ENCODE measurements at regions not wholly inside any gene's neighbourhood (a gene's known extent, or its start where the extent isn't known, plus 50 kb on each side); places are given as distances from the start of the nearest gene placed in this dataset.
"Not testable (repeated sequence)": the region's sequence is repeated elsewhere in the genome, so short reads cannot be mapped to it uniquely, and the experiment has no call there.

- H3K9me3 ChIP-seq (ENCODE audit: control insufficient read depth, insufficient read depth, low read depth, low read length): no peaks in the 10 kb centered on the region
- H3K4me1 ChIP-seq (ENCODE audit: control insufficient read depth, insufficient read depth, low read length): no peaks in the 10 kb centered on the region
- BruUV-seq (replicated peaks): no TSS peak
- no peak overlapping the region for H3K4me3 ChIP-seq (ENCODE audit: low read depth in 2 of 2, low read length in 2 of 2)
- no peaks in the 10 kb centered on the region for H3K27me3 ChIP-seq (ENCODE audit: control insufficient read depth, insufficient read depth, low read length)
- no peak for DNase-seq (ENCODE audit: low read depth, low spot score)
- TF ChIP-seq TCF7L2 (IDR thresholded peaks at IDR 0.05; ENCODE audit: low read depth, low read length) (no peak), POLR2AphosphoS5 (IDR thresholded peaks at IDR 0.05; ENCODE audit: low read depth, low read length) (no peak), SIN3A (IDR thresholded peaks at IDR 0.05; ENCODE audit: borderline replicate concordance, insufficient read depth, low read depth, low read length) (no peak)
- TF ChIP-seq, protein P1, sequence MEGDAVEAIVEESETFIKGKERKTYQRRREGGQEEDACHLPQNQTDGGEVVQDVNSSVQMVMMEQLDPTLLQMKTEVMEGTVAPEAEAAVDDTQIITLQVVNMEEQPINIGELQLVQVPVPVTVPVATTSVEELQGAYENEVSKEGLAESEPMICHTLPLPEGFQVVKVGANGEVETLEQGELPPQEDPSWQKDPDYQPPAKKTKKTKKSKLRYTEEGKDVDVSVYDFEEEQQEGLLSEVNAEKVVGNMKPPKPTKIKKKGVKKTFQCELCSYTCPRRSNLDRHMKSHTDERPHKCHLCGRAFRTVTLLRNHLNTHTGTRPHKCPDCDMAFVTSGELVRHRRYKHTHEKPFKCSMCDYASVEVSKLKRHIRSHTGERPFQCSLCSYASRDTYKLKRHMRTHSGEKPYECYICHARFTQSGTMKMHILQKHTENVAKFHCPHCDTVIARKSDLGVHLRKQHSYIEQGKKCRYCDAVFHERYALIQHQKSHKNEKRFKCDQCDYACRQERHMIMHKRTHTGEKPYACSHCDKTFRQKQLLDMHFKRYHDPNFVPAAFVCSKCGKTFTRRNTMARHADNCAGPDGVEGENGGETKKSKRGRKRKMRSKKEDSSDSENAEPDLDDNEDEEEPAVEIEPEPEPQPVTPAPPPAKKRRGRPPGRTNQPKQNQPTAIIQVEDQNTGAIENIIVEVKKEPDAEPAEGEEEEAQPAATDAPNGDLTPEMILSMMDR (IDR thresholded peaks at IDR 0.05): no peak
- TF ChIP-seq, protein P2, sequence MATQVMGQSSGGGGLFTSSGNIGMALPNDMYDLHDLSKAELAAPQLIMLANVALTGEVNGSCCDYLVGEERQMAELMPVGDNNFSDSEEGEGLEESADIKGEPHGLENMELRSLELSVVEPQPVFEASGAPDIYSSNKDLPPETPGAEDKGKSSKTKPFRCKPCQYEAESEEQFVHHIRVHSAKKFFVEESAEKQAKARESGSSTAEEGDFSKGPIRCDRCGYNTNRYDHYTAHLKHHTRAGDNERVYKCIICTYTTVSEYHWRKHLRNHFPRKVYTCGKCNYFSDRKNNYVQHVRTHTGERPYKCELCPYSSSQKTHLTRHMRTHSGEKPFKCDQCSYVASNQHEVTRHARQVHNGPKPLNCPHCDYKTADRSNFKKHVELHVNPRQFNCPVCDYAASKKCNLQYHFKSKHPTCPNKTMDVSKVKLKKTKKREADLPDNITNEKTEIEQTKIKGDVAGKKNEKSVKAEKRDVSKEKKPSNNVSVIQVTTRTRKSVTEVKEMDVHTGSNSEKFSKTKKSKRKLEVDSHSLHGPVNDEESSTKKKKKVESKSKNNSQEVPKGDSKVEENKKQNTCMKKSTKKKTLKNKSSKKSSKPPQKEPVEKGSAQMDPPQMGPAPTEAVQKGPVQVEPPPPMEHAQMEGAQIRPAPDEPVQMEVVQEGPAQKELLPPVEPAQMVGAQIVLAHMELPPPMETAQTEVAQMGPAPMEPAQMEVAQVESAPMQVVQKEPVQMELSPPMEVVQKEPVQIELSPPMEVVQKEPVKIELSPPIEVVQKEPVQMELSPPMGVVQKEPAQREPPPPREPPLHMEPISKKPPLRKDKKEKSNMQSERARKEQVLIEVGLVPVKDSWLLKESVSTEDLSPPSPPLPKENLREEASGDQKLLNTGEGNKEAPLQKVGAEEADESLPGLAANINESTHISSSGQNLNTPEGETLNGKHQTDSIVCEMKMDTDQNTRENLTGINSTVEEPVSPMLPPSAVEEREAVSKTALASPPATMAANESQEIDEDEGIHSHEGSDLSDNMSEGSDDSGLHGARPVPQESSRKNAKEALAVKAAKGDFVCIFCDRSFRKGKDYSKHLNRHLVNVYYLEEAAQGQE (IDR thresholded peaks at IDR 0.05; ENCODE audit: insufficient read depth in 1 of 2, low read depth in 2 of 2, low read length in 1 of 2): no peak
- POLR2A ChIA-PET: no interaction called here
- H3K27ac ChIP-seq (ENCODE audit: low read length): no peak overlapping the region
- intact Hi-C loops (cut with micrococcal nuclease; ENCODE audit: unreplicated experiment): no loop called here
- no peaks in the 10 kb centered on the region for H3K36me3 ChIP-seq (ENCODE audit: control insufficient read depth, insufficient read depth, low read length)
- ATAC-seq: no peak
- CTCF ChIA-PET: interaction anchor here (0.6 kb wide), 1 partner anchor 81 kb away, joined by 4 read pairs; no protein-coding TSS in a partner anchor
- in situ Hi-C loops (cut with HindIII; ENCODE audit: low pct_unique_long_range_greater_than_20kb, low sequenced_read_pairs): no loop called here
Observed at GRCh38 chr5:101455048-101455447, 552.0 kb upstream of the ST8SIA4 start.

GRCh38 chr5:101442281-101442680, 539.2 kb upstream of the ST8SIA4 start:
- BruUV-seq (replicated peaks); DNase-seq (ENCODE audit: low read depth, low spot score); H3K9me3 ChIP-seq (ENCODE audit: control insufficient read depth, insufficient read depth, low read depth, low read length); H3K27ac ChIP-seq (ENCODE audit: low read length); CTCF ChIA-PET; POLR2A ChIA-PET; H3K36me3 ChIP-seq (ENCODE audit: control insufficient read depth, insufficient read depth, low read length); H3K4me1 ChIP-seq (ENCODE audit: control insufficient read depth, insufficient read depth, low read length); ATAC-seq; H3K4me3 ChIP-seq (ENCODE audit: low read depth in 2 of 2, low read length in 2 of 2); in situ Hi-C loops (cut with HindIII; ENCODE audit: low pct_unique_long_range_greater_than_20kb, low sequenced_read_pairs); H3K27me3 ChIP-seq (ENCODE audit: control insufficient read depth, insufficient read depth, low read length); intact Hi-C loops (cut with micrococcal nuclease; ENCODE audit: unreplicated experiment): not testable (repeated sequence)

GRCh38 chr5:101440173-101440572, 537.1 kb upstream of the ST8SIA4 start:
- H3K4me1 ChIP-seq (ENCODE audit: control insufficient read depth, insufficient read depth, low read length): no peaks in the 10 kb centered on the region
- no peaks in the 10 kb centered on the region; the same call in 1 of the 2 replicates for H3K36me3 ChIP-seq (ENCODE audit: control insufficient read depth, insufficient read depth, low read length)
- no peak overlapping the region for H3K4me3 ChIP-seq (ENCODE audit: low read depth in 2 of 2, low read length in 2 of 2)
- intact Hi-C loops (cut with micrococcal nuclease; ENCODE audit: unreplicated experiment) (no loop called here), in situ Hi-C loops (cut with HindIII; ENCODE audit: low pct_unique_long_range_greater_than_20kb, low sequenced_read_pairs) (no loop called here)
- DNase-seq (ENCODE audit: low read depth, low spot score) (no peak), ATAC-seq (no peak)
- POLR2A ChIA-PET: no interaction called here
- CTCF ChIA-PET: no interaction called here
- no peak overlapping the region for H3K27ac ChIP-seq (ENCODE audit: low read length)
- BruUV-seq (replicated peaks): no TSS peak
- TF ChIP-seq TCF7L2 (IDR thresholded peaks at IDR 0.05; ENCODE audit: low read depth, low read length) (no peak), SIN3A (IDR thresholded peaks at IDR 0.05; ENCODE audit: borderline replicate concordance, insufficient read depth, low read depth, low read length) (no peak), POLR2AphosphoS5 (IDR thresholded peaks at IDR 0.05; ENCODE audit: low read depth, low read length) (no peak)
- TF ChIP-seq, protein P1 (IDR thresholded peaks at IDR 0.05): no peak
- TF ChIP-seq, protein P2 (IDR thresholded peaks at IDR 0.05; ENCODE audit: insufficient read depth in 1 of 2, low read depth in 2 of 2, low read length in 1 of 2): no peak
- no peaks in the 10 kb centered on the region for H3K9me3 ChIP-seq (ENCODE audit: control insufficient read depth, insufficient read depth, low read depth, low read length)
- H3K27me3 ChIP-seq (ENCODE audit: control insufficient read depth, insufficient read depth, low read length): no peaks in the 10 kb centered on the region
